CD4-positive, alpha-beta T cell treated with Interferon gamma for 1 hour (primary cell): ENCODE measurements at regions not wholly inside any gene's neighbourhood (a gene's known extent, or its start where the extent isn't known, plus 50 kb on each side); places are given as distances from the start of the nearest gene placed in this dataset.

ENCODE experiments used
- DNase-seq: peaks from one replicate; pipeline ENCODE4 v3.0.0-alpha.2; 2020

GRCh38 chr10:130542761-130543160, 406.6 kb downstream of the GLRX3 start:
- DNase-seq = no peak

- no peak for DNase-seq
Observed at GRCh38 chr10:130543794-130544193, 407.6 kb downstream of the GLRX3 start.

DNA sequence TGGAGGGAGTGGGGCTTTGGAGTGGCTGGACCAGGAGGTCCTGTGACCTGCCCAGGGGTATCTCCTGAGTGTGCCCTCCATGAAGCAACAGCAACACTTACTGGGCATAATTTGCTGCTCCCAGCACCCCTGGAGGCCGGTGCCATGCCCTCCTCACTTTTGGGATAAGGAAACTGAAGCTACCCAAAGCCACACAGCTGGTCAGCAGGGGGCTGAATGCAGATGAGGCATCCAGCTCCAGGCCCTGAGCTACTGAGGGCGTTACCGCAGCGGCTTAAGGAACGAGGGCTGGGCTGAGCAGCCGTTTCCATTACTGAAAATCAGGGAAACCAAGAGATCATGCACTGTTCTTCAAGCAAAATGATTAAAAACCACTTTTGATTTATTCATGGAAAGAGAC, 408.9 kb downstream of the GLRX3 start:
- DNase-seq = no peak

- DNase-seq = no peak
Observed at GRCh38 chr10:130545697-130546096, 409.5 kb downstream of the GLRX3 start.

- DNase-seq = no peak
Observed at GRCh38 chr10:130546841-130547240, 410.6 kb downstream of the GLRX3 start.

GRCh38 chr10:130547368-130547767, 411.2 kb downstream of the GLRX3 start:
- no peak for DNase-seq

GRCh38 chr10:130550952-130551674, 414.9 kb downstream of the GLRX3 start:
- no peak for DNase-seq

GRCh38 chr10:130551676-130552075, 415.5 kb downstream of the GLRX3 start:
- DNase-seq = no peak

GRCh38 chr10:130553826-130554225, 417.6 kb downstream of the GLRX3 start:
- DNase-seq = no peak

DNA sequence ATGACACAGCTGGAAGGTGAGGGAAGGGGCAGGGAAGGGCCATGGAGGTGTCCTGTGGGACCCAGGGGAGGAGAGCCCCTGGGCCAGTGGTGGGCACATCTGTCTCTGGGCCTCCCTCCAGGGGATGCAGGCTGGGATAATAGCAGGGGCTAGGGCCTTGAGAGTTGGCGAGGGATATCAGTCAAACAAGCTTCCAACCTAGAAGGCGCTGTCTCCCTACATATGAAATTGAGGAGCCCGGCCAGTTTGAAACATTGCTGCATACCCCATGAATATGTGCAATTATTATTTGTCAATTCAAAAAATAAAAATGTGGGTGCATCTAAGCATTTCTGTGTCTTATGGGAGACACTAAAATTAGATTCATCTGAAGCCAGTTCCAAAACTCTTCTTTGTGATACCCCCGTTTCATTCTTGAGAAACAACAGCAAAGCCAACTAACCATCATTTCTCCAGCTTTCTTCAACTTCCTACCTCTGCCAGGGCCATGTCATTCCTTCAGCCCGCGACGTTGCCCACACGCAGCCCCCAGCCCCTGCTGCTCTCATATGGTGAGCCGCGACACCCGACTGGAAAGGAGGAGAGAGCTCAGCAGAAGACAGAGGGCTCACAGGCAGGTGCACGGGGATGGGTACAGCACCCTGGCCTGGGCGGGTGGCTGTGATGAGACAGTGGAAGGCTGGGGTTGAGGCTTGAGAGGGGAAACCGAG, 418.7 kb downstream of the GLRX3 start:
- DNase-seq = no peak

DNA sequence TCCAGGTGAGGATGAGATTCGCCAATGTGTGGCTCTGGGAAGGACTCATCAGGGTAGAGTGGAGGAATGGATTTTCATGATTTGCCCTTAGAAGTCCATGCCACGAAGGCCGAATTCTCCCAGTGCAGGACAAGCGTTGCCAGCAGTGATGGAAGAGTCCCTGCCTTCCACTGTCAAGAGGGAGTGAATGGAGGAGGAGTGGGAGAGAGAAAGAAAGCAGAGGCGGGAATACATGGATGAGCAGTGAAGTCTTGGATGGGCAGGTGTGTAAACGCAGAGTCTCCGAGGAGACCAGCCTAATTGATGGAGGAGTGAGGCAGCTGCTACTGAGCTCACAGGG, 419.2 kb downstream of the GLRX3 start:
- no peak for DNase-seq

- DNase-seq = no peak
Observed at GRCh38 chr10:130557181-130557845, 421.1 kb downstream of the GLRX3 start.

GRCh38 chr10:130558746-130559546, 422.8 kb downstream of the GLRX3 start:
- DNase-seq = no peak

GRCh38 chr10:130559547-130559880, 423.3 kb downstream of the GLRX3 start:
- no peak for DNase-seq

GRCh38 chr10:130560116-130560515, 423.9 kb downstream of the GLRX3 start:
- DNase-seq = no peak

DNA sequence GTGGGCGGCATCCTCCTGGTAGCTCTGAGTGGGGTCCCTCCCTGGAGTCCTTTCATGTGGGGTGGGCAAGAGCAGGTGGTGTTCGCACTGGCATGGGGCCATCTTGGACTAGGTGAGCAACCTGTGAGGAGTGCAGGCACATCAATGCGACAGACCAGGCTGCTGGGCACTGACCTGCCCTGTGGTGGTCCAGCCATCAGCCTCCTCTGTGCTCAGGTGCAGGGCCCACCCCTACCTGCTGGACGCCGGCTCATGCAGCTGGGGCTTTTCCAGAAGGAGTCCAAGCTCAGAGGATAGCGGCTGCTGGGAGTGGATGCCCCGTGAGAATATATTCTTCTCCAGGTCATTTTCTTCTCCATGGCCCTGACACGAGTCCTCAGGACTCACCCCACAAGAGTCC, 424.4 kb downstream of the GLRX3 start:
- no peak for DNase-seq

DNA sequence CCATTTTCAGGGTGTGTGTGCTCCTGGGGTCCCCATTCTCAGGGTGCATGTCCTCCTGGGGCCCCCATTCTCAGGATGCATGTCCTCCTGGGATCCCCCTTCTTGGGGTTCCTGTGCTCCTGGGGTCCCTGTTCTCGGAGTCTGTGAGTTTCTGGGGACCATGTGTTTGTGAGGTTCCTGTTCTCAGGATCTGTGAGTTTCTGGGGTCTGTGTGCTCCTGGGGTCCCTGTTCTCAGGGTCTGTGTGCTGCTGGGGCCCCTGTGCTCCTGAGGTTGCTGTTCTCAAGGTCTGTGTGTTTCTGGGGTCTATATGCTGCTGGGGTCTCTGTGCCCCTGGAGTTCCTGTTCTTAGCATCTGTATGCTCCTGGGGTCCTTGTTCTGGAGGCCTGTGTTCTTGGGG, 425.5 kb downstream of the GLRX3 start:
- DNase-seq = no peak

- no peak for DNase-seq
Observed at GRCh38 chr10:130567011-130567410, 430.8 kb downstream of the GLRX3 start.

DNA sequence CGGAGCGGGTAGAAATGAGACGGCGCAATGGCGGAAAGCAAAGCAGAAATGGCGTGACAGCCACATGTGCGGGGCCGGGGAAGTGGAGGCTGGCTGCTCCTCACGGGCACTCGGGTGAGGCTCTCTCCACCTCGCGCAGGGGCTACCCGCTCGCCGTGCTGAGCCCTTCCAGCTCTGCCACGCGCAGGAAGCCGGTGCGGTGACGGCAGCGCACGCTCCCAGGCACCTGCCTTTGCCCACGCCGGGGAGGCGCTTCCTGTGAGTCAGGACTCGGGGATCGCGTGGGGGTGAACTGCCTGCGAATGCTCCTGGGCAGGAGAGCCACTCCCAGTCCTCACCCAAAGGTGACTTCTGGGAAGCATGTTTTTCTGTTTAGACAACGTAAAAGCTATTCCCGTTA, 431.2 kb downstream of the GLRX3 start:
- DNase-seq = no peak

- DNase-seq = no peak
Observed at GRCh38 chr10:130568246-130568645, 432.1 kb downstream of the GLRX3 start.

- DNase-seq = no peak
Observed at GRCh38 chr10:130570074-130570473, 433.9 kb downstream of the GLRX3 start.

- DNase-seq = no peak
Observed at GRCh38 chr10:130571674-130572073, 435.5 kb downstream of the GLRX3 start.

DNA sequence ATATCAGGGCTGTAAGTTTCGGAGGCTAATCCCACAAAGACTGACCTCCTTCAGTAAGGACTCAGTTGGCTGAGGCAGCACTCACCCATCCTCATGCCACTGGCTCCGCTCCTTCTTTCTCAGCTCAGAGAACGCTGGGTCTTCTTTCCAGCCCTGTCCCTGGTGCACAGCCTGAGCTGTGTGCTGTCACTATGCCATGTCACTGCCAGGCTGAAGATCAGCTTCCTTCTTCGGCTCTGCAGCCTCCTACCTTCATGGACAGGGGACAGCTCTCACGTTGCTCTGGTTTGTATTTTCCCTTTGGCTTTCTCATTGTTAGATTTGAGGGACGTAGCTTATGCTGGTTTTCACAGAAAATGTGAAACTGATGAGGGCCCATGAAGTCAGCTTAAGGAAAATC, 437.3 kb downstream of the GLRX3 start:
- no peak for DNase-seq
